SK-N-SH (cell line): ENCODE measurements at regions not wholly inside any gene's neighbourhood (a gene's known extent, or its start where the extent isn't known, plus 50 kb on each side); places are given as distances from the start of the nearest gene placed in this dataset.

Experiments
- EP300 ChIP-seq, 2 experiments: IDR thresholded peaks; 2 replicates each; pipeline versions ENCODE4 v1.4.0 to v1.6.1; 2012; ENCODE audit warnings: borderline replicate concordance in 1 of 2, low read depth in 1 of 2, low read length in 1 of 2
- EZH2phosphoT487 ChIP-seq: fragments of 200-600 bp; sonication (generic); IDR thresholded peaks from 2 replicates; pipeline ENCODE4 v1.6.1; 2017; ENCODE audit warnings: low read depth, mixed run types, mild to moderate bottlenecking, antibody characterized with exemption, moderate library complexity, borderline replicate concordance
- FOXM1 ChIP-seq: IDR thresholded peaks from 2 replicates; pipeline ENCODE4 v1.4.0; 2012; ENCODE audit warnings: low read depth, mild to moderate bottlenecking
- GABPA ChIP-seq: IDR thresholded peaks from 2 replicates; pipeline ENCODE4 v1.4.0; 2012; ENCODE audit warnings: low read depth, mild to moderate bottlenecking
- MEF2A ChIP-seq: IDR thresholded peaks from 2 replicates; pipeline ENCODE4 v1.4.0; 2012; ENCODE audit warnings: low read depth, borderline replicate concordance
- POLR2AphosphoS5 ChIP-seq: IDR thresholded peaks from 2 replicates; pipeline ENCODE4 v1.6.1; 2012; ENCODE audit warnings: low read depth, low read length
- TEAD4 ChIP-seq: IDR thresholded peaks from 2 replicates; pipeline ENCODE4 v1.4.0; 2012; ENCODE audit warnings: mild to moderate bottlenecking, borderline replicate concordance; ENCODE audit not compliant: insufficient read depth
- TF ChIP-seq, protein P1 (sequence below): fragments of 200-600 bp; sonication (generic); IDR thresholded peaks from 2 replicates; pipeline ENCODE4 v1.6.1; 2017; ENCODE audit warnings: antibody characterized with exemption, mild to moderate bottlenecking, moderate library complexity
- TF ChIP-seq, protein P2 (sequence below): IDR thresholded peaks from 2 replicates; pipeline ENCODE4 v1.4.0; 2012; ENCODE audit warnings: low read depth, borderline replicate concordance
- TF ChIP-seq, protein P3 (sequence below): fragments of 150-350 bp; IDR thresholded peaks from 2 replicates; pipeline ENCODE4 v1.6.1; 2017; ENCODE audit warnings: antibody characterized with exemption, low read length, low read depth, borderline replicate concordance

DNA sequence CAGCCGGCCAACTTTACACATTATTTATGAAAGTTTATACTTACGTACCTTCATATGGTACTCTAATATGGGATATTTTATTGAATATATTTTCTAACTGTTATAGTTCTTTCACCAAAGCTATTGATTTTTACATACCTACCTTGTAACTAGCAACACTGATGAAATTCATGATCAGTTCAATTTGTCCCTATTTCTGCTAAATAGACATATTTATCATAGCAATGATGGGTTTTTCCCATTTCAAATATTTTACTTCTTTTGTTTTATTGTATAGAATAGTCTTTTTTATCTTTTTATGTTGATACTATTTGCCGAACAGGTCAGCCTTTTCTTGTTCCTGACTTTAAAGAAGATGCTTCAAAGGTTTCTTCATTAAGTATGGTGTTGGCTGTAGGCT is 59.0 kb upstream of the CTNND2 start:
- TF ChIP-seq, protein P1, sequence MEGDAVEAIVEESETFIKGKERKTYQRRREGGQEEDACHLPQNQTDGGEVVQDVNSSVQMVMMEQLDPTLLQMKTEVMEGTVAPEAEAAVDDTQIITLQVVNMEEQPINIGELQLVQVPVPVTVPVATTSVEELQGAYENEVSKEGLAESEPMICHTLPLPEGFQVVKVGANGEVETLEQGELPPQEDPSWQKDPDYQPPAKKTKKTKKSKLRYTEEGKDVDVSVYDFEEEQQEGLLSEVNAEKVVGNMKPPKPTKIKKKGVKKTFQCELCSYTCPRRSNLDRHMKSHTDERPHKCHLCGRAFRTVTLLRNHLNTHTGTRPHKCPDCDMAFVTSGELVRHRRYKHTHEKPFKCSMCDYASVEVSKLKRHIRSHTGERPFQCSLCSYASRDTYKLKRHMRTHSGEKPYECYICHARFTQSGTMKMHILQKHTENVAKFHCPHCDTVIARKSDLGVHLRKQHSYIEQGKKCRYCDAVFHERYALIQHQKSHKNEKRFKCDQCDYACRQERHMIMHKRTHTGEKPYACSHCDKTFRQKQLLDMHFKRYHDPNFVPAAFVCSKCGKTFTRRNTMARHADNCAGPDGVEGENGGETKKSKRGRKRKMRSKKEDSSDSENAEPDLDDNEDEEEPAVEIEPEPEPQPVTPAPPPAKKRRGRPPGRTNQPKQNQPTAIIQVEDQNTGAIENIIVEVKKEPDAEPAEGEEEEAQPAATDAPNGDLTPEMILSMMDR = no peak
- TF ChIP-seq POLR2AphosphoS5 (no peak), EZH2phosphoT487 (no peak), GABPA (no peak), MEF2A (no peak), EP300 (IDR thresholded peaks at IDR 0.05; ENCODE audit: borderline replicate concordance in 1 of 2, low read depth in 1 of 2, low read length in 1 of 2) (no peak), FOXM1 (no peak), TEAD4 (no peak)
- TF ChIP-seq, protein P2, sequence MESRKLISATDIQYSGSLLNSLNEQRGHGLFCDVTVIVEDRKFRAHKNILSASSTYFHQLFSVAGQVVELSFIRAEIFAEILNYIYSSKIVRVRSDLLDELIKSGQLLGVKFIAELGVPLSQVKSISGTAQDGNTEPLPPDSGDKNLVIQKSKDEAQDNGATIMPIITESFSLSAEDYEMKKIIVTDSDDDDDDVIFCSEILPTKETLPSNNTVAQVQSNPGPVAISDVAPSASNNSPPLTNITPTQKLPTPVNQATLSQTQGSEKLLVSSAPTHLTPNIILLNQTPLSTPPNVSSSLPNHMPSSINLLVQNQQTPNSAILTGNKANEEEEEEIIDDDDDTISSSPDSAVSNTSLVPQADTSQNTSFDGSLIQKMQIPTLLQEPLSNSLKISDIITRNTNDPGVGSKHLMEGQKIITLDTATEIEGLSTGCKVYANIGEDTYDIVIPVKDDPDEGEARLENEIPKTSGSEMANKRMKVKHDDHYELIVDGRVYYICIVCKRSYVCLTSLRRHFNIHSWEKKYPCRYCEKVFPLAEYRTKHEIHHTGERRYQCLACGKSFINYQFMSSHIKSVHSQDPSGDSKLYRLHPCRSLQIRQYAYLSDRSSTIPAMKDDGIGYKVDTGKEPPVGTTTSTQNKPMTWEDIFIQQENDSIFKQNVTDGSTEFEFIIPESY = no peak
- TF ChIP-seq, protein P3, sequence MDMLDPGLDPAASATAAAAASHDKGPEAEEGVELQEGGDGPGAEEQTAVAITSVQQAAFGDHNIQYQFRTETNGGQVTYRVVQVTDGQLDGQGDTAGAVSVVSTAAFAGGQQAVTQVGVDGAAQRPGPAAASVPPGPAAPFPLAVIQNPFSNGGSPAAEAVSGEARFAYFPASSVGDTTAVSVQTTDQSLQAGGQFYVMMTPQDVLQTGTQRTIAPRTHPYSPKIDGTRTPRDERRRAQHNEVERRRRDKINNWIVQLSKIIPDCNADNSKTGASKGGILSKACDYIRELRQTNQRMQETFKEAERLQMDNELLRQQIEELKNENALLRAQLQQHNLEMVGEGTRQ = no peak
